ENCODE measurements at regions not wholly inside any gene's neighbourhood (a gene's known extent, or its start where the extent isn't known, plus 50 kb on each side); places are given as distances from the start of the nearest gene placed in this dataset.

DNA sequence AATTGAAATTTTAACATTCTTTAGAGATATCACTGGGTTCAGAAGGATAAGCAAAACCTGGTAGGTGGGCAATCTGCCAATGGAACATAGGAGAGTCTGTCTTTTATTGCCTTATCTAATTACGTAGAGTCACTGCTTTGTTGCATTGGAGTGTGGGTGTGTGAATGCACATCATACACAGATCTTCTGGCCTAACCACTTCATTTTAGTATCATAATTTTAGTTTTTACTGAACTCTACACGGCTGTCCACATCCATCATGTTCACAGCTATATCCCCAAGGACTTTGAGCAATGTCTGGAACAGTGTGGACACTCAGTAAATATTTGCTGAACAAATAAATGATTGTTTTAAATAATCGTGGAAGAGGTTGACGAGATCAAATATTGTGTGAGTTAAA lies 104.6 kb upstream of the AKIRIN2 start:
- TF ChIP-seq CTCF (IDR thresholded peaks at IDR 0.05; ENCODE audit: borderline replicate concordance, extremely low read depth, low read length, poor library complexity, severe bottlenecking) (no peak), EZH2 (IDR thresholded peaks at IDR 0.05; ENCODE audit: borderline replicate concordance, low read depth, low read length, severe bottlenecking) (no peak)

Measured in DND-41 (cell line).